ENCODE measurements at regions not wholly inside any gene's neighbourhood (a gene's known extent, or its start where the extent isn't known, plus 50 kb on each side); places are given as distances from the start of the nearest gene placed in this dataset.

DNA sequence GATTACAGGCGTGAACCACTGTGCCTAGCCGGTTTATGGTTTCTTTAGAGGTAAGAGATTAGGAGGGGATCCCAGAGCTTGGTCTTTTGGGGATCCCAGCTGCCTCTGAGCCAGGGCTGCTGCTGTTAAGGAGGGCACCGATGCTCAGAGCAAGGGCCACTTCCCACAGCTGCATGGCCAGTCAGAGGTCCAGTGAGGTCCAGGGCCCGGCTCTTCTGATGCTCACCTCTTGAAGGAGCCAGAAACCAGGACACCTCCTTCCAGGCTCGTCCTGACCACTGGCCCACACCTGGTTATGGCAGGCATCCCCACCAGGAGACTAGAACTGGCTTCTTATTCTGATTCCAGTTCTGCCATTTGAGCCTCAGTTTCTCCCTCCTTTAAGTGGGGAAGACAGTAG lies 149.0 kb downstream of the TEX29 start:
- no peaks in the 10 kb centered on the region for H3K36me3 ChIP-seq (ENCODE audit: insufficient read depth, low read length, poor library complexity, severe bottlenecking)
- BruUV-seq (replicated peaks) = no TSS peak
- no peak overlapping the region for H3K27ac ChIP-seq (ENCODE audit: low read depth, low read length, poor library complexity, severe bottlenecking)
- POLR2A ChIA-PET (ENCODE audit: low non-redundant PET) = no interaction called here
- no peak overlapping the region for H3K4me3 ChIP-seq (ENCODE audit: low read depth, low read length, poor library complexity, severe bottlenecking)
- TF ChIP-seq EZH2 (IDR thresholded peaks at IDR 0.05; ENCODE audit: borderline replicate concordance, low read depth, low read length, poor library complexity, severe bottlenecking) = no peak
- TF ChIP-seq, protein P1, sequence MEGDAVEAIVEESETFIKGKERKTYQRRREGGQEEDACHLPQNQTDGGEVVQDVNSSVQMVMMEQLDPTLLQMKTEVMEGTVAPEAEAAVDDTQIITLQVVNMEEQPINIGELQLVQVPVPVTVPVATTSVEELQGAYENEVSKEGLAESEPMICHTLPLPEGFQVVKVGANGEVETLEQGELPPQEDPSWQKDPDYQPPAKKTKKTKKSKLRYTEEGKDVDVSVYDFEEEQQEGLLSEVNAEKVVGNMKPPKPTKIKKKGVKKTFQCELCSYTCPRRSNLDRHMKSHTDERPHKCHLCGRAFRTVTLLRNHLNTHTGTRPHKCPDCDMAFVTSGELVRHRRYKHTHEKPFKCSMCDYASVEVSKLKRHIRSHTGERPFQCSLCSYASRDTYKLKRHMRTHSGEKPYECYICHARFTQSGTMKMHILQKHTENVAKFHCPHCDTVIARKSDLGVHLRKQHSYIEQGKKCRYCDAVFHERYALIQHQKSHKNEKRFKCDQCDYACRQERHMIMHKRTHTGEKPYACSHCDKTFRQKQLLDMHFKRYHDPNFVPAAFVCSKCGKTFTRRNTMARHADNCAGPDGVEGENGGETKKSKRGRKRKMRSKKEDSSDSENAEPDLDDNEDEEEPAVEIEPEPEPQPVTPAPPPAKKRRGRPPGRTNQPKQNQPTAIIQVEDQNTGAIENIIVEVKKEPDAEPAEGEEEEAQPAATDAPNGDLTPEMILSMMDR (conservative IDR thresholded peaks at IDR 0.05; ENCODE audit: low read depth, low read length) = no peak
- intact Hi-C loops (cut with micrococcal nuclease; ENCODE audit: unreplicated experiment) = no loop called here
- CTCF ChIA-PET = no interaction called here
- peaks cover 4% of the 10 kb centered on the region for H3K9me3 ChIP-seq (ENCODE audit: low read depth, low read length, poor library complexity, severe bottlenecking)
- DNase-seq (ENCODE audit: low spot score) = no peak
- H3K4me1 ChIP-seq (ENCODE audit: insufficient read depth, low read length, poor library complexity, severe bottlenecking) = no peaks in the 10 kb centered on the region
- H3K27me3 ChIP-seq (replicated peaks; ENCODE audit: insufficient read depth, low read depth, low read length, poor library complexity) = peaks cover 24% of the 10 kb centered on the region

DNA sequence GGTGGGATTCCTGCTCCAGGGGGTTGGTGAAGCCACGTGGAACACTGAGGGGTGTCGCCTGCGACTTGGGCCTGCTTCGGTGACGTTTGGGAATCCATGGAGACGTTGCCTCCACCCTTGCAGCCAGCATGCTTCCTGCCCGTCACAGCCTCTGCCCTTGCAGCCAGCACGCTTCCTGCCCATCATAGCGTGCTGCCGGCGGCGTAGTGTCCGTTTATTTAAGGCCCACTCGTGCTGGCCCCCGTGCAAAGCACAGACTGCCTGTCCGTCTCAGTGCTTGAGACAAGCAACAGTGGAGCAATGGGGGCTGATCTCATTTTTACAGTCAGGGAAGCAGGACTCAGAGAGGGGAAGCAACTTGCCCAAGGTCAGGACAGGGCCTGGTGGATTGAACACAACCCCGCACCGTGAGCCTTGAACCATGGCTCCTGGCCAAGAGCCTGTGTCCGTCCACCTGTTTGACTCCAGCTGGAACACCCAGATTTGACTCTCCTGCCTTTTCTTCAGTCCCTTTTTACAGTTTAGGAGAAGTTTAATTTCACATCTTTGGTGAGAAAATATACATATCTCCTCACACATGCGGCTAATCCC lies 149.6 kb downstream of the TEX29 start:
- TF ChIP-seq, protein P1 (conservative IDR thresholded peaks at IDR 0.05; ENCODE audit: low read depth, low read length) = no peak
- TF ChIP-seq EZH2 (IDR thresholded peaks at IDR 0.05; ENCODE audit: borderline replicate concordance, low read depth, low read length, poor library complexity, severe bottlenecking) = no peak
- H3K27me3 ChIP-seq (replicated peaks; ENCODE audit: insufficient read depth, low read depth, low read length, poor library complexity) = peaks cover 18% of the 10 kb centered on the region
- intact Hi-C loops (cut with micrococcal nuclease; ENCODE audit: unreplicated experiment) = no loop called here
- H3K4me1 ChIP-seq (ENCODE audit: insufficient read depth, low read length, poor library complexity, severe bottlenecking) = no peaks in the 10 kb centered on the region
- CTCF ChIA-PET = no interaction called here
- POLR2A ChIA-PET (ENCODE audit: low non-redundant PET) = no interaction called here
- H3K4me3 ChIP-seq (ENCODE audit: low read depth, low read length, poor library complexity, severe bottlenecking) = no peak overlapping the region
- no peaks in the 10 kb centered on the region for H3K36me3 ChIP-seq (ENCODE audit: insufficient read depth, low read length, poor library complexity, severe bottlenecking)
- no TSS peak for BruUV-seq (replicated peaks)
- no peak for DNase-seq (ENCODE audit: low spot score)
- H3K9me3 ChIP-seq (ENCODE audit: low read depth, low read length, poor library complexity, severe bottlenecking) = peaks cover 4% of the 10 kb centered on the region
- H3K27ac ChIP-seq (ENCODE audit: low read depth, low read length, poor library complexity, severe bottlenecking) = no peak overlapping the region

DNA sequence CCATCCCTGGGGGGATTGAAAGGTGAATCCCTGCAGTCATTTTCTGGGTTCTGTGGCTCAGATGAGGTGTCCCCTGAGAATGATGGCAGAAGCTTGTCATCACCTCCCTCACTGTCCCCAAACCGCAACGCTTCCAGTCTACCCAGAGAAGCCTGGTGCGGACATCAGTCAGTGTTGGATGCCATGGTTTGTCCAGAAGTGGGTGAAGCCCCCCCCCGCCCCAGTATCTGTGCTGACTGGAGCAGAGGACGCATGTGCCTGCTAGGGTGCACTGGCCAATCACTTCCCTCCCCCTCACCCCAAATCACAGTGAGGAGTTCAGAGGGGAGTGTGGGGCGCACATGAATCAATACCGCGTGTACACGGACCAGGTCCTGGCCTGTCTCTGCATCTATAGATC lies 150.5 kb downstream of the TEX29 start:
- H3K36me3 ChIP-seq (ENCODE audit: insufficient read depth, low read length, poor library complexity, severe bottlenecking) = no peaks in the 10 kb centered on the region
- H3K27ac ChIP-seq (ENCODE audit: low read depth, low read length, poor library complexity, severe bottlenecking) = no peak overlapping the region
- DNase-seq (ENCODE audit: low spot score) = no peak
- BruUV-seq (replicated peaks) = no TSS peak
- H3K4me1 ChIP-seq (ENCODE audit: insufficient read depth, low read length, poor library complexity, severe bottlenecking) = no peaks in the 10 kb centered on the region
- H3K27me3 ChIP-seq (replicated peaks; ENCODE audit: insufficient read depth, low read depth, low read length, poor library complexity) = peaks cover 10% of the 10 kb centered on the region
- ChIA-PET CTCF (no interaction called here), POLR2A (ENCODE audit: low non-redundant PET) (no interaction called here)
- H3K9me3 ChIP-seq (ENCODE audit: low read depth, low read length, poor library complexity, severe bottlenecking) = peaks cover 4% of the 10 kb centered on the region
- no peak overlapping the region for H3K4me3 ChIP-seq (ENCODE audit: low read depth, low read length, poor library complexity, severe bottlenecking)
- intact Hi-C loops (cut with micrococcal nuclease; ENCODE audit: unreplicated experiment) = no loop called here
- no peak for TF ChIP-seq EZH2 (IDR thresholded peaks at IDR 0.05; ENCODE audit: borderline replicate concordance, low read depth, low read length, poor library complexity, severe bottlenecking)
- TF ChIP-seq, protein P1 (conservative IDR thresholded peaks at IDR 0.05; ENCODE audit: low read depth, low read length) = no peak
